ENCODE measurements at regions not wholly inside any gene's neighbourhood (a gene's known extent, or its start where the extent isn't known, plus 50 kb on each side); places are given as distances from the start of the nearest gene placed in this dataset.

DNA sequence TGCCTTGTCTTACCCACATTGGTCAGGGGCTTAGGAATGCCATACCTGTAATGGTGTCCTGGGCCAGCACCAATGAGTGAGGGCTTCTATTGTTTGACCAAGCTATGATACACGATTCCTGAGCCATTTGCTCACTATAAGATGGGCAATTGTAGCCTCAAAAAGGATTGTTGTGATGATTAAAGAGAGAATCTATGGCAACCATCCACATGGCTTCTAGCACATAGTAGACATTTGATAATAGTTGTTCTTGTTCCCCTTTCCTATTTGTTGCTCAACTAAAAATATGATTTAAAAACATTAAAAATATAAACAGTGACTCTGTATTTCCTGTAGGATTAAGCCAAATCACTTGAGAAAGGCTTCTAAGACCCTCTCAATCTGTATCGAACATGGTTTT, 366.1 kb downstream of the PCNX1 start:
- TF ChIP-seq, protein P1, sequence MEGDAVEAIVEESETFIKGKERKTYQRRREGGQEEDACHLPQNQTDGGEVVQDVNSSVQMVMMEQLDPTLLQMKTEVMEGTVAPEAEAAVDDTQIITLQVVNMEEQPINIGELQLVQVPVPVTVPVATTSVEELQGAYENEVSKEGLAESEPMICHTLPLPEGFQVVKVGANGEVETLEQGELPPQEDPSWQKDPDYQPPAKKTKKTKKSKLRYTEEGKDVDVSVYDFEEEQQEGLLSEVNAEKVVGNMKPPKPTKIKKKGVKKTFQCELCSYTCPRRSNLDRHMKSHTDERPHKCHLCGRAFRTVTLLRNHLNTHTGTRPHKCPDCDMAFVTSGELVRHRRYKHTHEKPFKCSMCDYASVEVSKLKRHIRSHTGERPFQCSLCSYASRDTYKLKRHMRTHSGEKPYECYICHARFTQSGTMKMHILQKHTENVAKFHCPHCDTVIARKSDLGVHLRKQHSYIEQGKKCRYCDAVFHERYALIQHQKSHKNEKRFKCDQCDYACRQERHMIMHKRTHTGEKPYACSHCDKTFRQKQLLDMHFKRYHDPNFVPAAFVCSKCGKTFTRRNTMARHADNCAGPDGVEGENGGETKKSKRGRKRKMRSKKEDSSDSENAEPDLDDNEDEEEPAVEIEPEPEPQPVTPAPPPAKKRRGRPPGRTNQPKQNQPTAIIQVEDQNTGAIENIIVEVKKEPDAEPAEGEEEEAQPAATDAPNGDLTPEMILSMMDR (IDR thresholded peaks at IDR 0.05; ENCODE audit: low read length, missing control alignments), result no peak
- H3K4me3 ChIP-seq (replicated peaks; ENCODE audit: low read depth, low read length), result no peak overlapping the region
- DNase-seq (ENCODE audit: low read depth), result no peak

DNA sequence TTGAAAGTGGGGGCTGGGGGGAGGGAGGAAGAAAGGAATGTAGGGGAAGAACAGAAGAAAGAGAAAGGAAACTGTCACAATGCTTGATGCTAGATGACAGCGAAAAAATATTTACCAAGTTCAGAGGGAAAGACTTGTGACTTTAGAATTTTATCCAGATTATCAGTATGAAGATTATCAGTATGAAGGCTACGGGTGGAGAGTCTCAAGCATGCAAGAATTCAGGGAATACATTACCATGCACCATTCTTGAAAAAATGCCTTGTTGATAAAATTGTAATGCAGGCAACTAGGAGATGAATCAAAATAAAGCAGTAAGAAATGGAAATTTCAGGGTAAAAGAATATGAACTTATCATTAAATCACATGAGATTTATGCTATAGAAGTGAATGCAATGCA, 376.8 kb downstream of the PCNX1 start:
- no peak for DNase-seq (ENCODE audit: low read depth)
- TF ChIP-seq, protein P1 (IDR thresholded peaks at IDR 0.05; ENCODE audit: low read length, missing control alignments), result no peak
- no peak overlapping the region for H3K4me3 ChIP-seq (replicated peaks; ENCODE audit: low read depth, low read length)

DNA sequence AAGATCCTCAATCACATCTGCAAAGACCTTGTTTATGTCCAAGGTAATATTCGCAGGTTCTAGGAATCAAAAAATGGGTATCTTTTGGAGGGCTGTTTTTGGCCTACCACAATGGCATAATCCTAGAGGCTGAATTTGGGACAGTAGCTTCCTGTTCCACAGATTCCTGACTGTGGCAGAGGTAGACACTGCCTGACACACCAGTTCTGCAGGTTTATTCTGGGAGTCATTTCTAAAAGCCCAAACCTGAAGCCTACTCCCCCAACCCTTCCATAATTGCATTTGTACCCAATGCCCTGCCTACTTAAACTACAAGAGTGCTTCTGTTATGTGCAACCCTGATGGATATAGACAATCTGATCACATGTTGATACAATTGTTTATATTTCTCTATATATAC, 378.9 kb downstream of the PCNX1 start:
- DNase-seq (ENCODE audit: low read depth), result no peak
- TF ChIP-seq, protein P1 (IDR thresholded peaks at IDR 0.05; ENCODE audit: low read length, missing control alignments), result no peak
- no peak overlapping the region for H3K4me3 ChIP-seq (replicated peaks; ENCODE audit: low read depth, low read length)

DNA sequence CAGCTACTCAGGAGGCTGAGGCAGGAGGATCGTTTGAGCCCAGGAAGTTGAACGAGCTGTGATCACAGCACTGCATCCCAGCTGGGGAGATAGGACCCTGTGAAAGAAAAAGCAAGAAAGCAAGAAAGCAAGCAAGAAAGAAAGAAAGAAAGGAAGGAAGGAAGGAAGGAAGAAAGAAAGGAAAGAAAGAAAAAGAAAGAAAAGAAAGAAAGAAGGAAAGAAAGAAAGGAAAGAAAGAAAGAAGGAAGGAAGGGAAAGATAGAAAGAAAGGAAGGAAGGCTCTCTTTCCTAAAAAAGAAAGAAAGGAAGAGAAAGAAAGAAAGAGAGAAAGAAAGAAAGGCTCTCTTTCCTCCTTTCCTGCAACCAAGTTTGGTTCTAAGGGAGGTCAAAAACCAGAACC, 380.3 kb downstream of the PCNX1 start:
- DNase-seq (ENCODE audit: low read depth), result no peak
- TF ChIP-seq, protein P1 (IDR thresholded peaks at IDR 0.05; ENCODE audit: low read length, missing control alignments), result no peak
- no peak overlapping the region for H3K4me3 ChIP-seq (replicated peaks; ENCODE audit: low read depth, low read length)

DNA sequence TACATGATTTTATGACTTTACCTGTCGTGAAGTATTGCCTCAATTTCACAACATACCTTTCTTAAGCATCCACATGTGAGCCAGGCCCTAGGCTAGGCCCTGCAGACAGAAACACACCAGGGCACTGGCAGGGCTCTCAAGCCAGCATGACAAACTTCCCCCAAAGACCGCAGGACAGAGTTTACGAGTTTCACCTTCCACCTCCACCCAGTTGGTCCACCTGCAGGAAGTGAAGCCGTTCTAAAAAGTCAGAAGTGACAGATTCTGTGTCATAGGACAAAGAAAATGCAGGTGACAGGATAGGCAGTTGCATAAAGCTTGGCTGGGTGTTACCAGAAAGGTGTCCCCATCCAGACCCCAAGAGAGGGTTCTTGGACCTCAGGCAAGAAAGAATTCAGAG, 382.3 kb downstream of the PCNX1 start:
- no peak for DNase-seq (ENCODE audit: low read depth)
- TF ChIP-seq, protein P1 (IDR thresholded peaks at IDR 0.05; ENCODE audit: low read length, missing control alignments), result no peak
- H3K4me3 ChIP-seq (replicated peaks; ENCODE audit: low read depth, low read length), result no peak overlapping the region

DNA sequence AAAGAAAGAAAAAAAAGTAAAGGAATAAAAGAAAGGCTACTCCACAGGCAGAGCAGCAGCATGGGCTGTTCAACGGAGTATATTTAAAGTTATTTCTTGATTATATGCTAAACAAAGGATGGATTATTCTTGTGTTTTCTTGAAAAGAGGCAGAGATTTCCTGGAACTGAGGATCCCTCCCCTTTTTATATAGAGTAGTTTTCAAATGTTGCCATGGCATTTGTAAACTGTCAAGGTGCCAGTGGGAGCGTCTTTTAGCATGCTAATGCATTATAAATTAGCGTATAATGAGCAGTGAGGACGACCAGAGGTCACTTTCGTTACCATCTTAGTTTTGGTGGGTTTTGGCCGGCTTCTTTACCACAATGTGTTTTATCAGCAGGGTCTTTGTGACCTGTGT, 383.0 kb downstream of the PCNX1 start:
- H3K4me3 ChIP-seq (replicated peaks; ENCODE audit: low read depth, low read length), result no peak overlapping the region
- TF ChIP-seq, protein P1 (IDR thresholded peaks at IDR 0.05; ENCODE audit: low read length, missing control alignments), result no peak
- DNase-seq (ENCODE audit: low read depth), result no peak

DNA sequence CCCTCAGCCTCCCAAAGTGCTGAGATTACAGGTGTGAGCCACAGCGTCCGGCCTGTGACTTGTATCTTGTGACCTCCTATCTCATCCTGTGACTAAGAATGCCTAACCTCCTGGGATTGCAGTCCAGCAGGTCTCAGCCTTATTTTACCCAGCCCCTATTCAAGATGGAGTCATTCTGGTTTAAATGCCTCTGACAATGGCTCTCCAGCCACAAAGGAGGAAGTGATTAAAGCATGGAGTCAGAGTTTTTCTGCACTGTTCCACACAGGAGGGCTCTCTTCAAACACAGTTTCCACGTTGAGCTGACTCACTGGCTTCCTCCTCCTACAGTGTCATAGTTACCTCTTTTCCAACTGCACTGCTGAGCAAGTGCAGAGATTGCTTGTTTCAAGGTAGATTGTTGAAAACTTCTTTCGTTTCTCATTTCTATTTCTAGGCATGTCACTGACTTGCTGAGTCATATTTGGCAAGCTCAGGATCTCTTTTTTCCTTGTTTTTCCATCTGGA, 383.8 kb downstream of the PCNX1 start:
- peak; percentile 81 for DNase-seq (ENCODE audit: low read depth)
- no peak overlapping the region for H3K4me3 ChIP-seq (replicated peaks; ENCODE audit: low read depth, low read length)
- TF ChIP-seq, protein P1 (IDR thresholded peaks at IDR 0.05; ENCODE audit: low read length, missing control alignments), result no peak

Data from fibroblast of pulmonary artery (primary cell).